PC-3 (cell line): ENCODE measurements at regions not wholly inside any gene's neighbourhood (a gene's known extent, or its start where the extent isn't known, plus 50 kb on each side); places are given as distances from the start of the nearest gene placed in this dataset.

Experiments used
- ATAC-seq: fragments of 200-7000 bp; cut with Tn5 transposase; 2 replicates; pipeline ENCODE4 v1.9.1; 2020; ENCODE audit warnings: mild to moderate bottlenecking, moderate library complexity
- BruUV-seq: library from RNA; stranded (reverse); fragments of 400-500 nt; replicated peaks from 2 replicates; lab custom pipeline; 2021; lab: Mats Ljungman, UMichigan
- CTCF ChIA-PET: fragments of 300-600 bp; sonication (Branson Sonifier 250); formaldehyde crosslinking; loops from one replicate; lab custom pipeline; 2022; ENCODE audit warnings: antibody characterized with exemption; lab: Charles Lee
- POLR2A ChIA-PET: fragments of 300-600 bp; sonication (Branson Sonifier 250); formaldehyde crosslinking; loops from one replicate; lab custom pipeline; 2022; ENCODE audit warnings: antibody characterized with exemption; ENCODE audit not compliant: unreplicated experiment; lab: Charles Lee
- DNase-seq: peaks from one replicate; pipeline ENCODE4 v3.0.0-alpha.2; 2015
- H2AFZ ChIP-seq: fragments of 300-600 bp; sonication (generic); 2 replicates; pipeline ENCODE4 v1.6.0; 2016; ENCODE audit warnings: antibody characterized with exemption, low read length
- H3F3A ChIP-seq: fragments of 300-600 bp; sonication (generic); one replicate; pipeline ENCODE4 v1.6.0; 2017; ENCODE audit warnings: antibody characterized with exemption, low read length, control low read depth, mild to moderate bottlenecking; ENCODE audit not compliant: unreplicated experiment
- H3K27ac ChIP-seq: fragments of 300-600 bp; sonication (generic); 2 replicates; pipeline ENCODE4 v1.5.1; 2016; ENCODE audit warnings: mild to moderate bottlenecking, low read length
- H3K27me3 ChIP-seq: fragments of 300-600 bp; sonication (generic); 2 replicates; pipeline ENCODE4 v1.6.1; 2016; ENCODE audit warnings: low read length, mixed read lengths
- H3K36me3 ChIP-seq: fragments of 300-600 bp; sonication (generic); 2 replicates; pipeline ENCODE4 v1.6.1; 2016; ENCODE audit warnings: low read depth, mixed run types, low read length, mixed read lengths
- H3K4me1 ChIP-seq: fragments of 300-600 bp; sonication (generic); 2 replicates; pipeline ENCODE4 v1.5.1; 2016; ENCODE audit warnings: low read length; ENCODE audit not compliant: insufficient read depth
- H3K4me2 ChIP-seq: fragments of 300-600 bp; sonication (generic); 2 replicates; pipeline ENCODE4 v1.6.0; 2016; ENCODE audit warnings: low read length
- H3K4me3 ChIP-seq: fragments of 300-600 bp; sonication (generic); 2 replicates; pipeline ENCODE4 v1.5.1; 2016; ENCODE audit warnings: mild to moderate bottlenecking, low read length, mixed read lengths
- H3K79me2 ChIP-seq: fragments of 300-600 bp; sonication (generic); 2 replicates; pipeline ENCODE4 v1.6.1; 2017; ENCODE audit warnings: low read length, mixed read lengths
- H3K9ac ChIP-seq: fragments of 300-600 bp; sonication (generic); 2 replicates; pipeline ENCODE4 v1.6.0; 2016; ENCODE audit warnings: mild to moderate bottlenecking, low read length
- H3K9me2 ChIP-seq: fragments of 300-600 bp; sonication (generic); replicated peaks from 2 replicates; pipeline ENCODE4 v1.6.1; 2016; ENCODE audit warnings: mixed run types, low read length, mixed read lengths
- H3K9me3 ChIP-seq: fragments of 300-600 bp; sonication (generic); 2 replicates; pipeline ENCODE4 v1.6.1; 2016; ENCODE audit warnings: low read length, mixed read lengths
- H4K20me1 ChIP-seq: fragments of 300-600 bp; sonication (generic); 2 replicates; pipeline ENCODE4 v1.6.1; 2016; ENCODE audit warnings: low read length, mixed read lengths
- EZH2 ChIP-seq: fragments of 300-600 bp; sonication (generic); IDR thresholded peaks from one replicate; pipeline ENCODE4 v1.6.1; 2017; ENCODE audit warnings: antibody characterized with exemption, mild to moderate bottlenecking, low read length; ENCODE audit not compliant: unreplicated experiment
- EZH2phosphoT487 ChIP-seq: fragments of 300-600 bp; sonication (generic); IDR thresholded peaks from 2 replicates; pipeline ENCODE4 v1.6.1; 2018; ENCODE audit warnings: mild to moderate bottlenecking, antibody characterized with exemption, low read length, borderline replicate concordance
- intact Hi-C: fragments of 100-400 bp; cut with micrococcal nuclease; formaldehyde crosslinking; loops from 2 replicates; pipeline ENCODE4 v1.9.0; 2023
- TF ChIP-seq, protein P1 (sequence below): fragments of 300-600 bp; sonication (generic); conservative IDR thresholded peaks from 2 replicates; pipeline ENCODE4 v1.5.1; 2017; ENCODE audit warnings: antibody characterized with exemption, low read depth, mild to moderate bottlenecking, low read length

DNA sequence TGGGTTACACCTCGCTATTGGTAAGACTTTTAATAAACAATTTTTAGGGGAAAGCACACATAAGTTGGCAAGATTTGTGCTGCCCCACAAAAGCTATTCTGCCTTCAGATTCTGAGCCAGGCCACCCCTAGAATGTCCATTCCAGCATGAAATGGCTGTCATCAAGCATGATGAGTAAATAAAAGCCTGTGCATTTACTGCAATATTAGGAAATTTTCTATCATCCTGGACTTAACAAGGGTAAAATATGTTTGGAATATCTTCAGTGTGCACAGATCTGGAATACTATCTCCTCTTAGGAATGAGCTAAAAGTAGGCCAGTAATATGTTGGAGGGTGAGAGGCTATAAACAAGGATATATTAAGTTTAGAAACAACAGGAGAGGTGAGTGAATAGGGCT lies 510.9 kb downstream of the ANKRD50 start:
- intact Hi-C loops = loop anchor here (5.0 kb wide), 2 partner anchors 36 to 89 kb away; no protein-coding TSS in a partner anchor
- ChIA-PET POLR2A (no interaction called here), CTCF (no interaction called here)
- Histone ChIP-seq H3K27me3 (no peaks in the 10 kb centered on the region), H2AFZ (no peak overlapping the region), H3K4me2 (no peak overlapping the region), H3K9me2 (no peaks in the 10 kb centered on the region), H3F3A (no peaks in the 10 kb centered on the region), H3K36me3 (no peaks in the 10 kb centered on the region), H4K20me1 (no peaks in the 10 kb centered on the region), H3K4me1 (peaks cover 63% of the 10 kb centered on the region), H3K9ac (no peak overlapping the region), H3K4me3 (no peak overlapping the region), H3K27ac (no peak overlapping the region), H3K9me3 (no peaks in the 10 kb centered on the region), H3K79me2 (no peaks in the 10 kb centered on the region)
- no peak for ATAC-seq
- TF ChIP-seq EZH2phosphoT487 (no peak), EZH2 (no peak)
- TF ChIP-seq, protein P1, sequence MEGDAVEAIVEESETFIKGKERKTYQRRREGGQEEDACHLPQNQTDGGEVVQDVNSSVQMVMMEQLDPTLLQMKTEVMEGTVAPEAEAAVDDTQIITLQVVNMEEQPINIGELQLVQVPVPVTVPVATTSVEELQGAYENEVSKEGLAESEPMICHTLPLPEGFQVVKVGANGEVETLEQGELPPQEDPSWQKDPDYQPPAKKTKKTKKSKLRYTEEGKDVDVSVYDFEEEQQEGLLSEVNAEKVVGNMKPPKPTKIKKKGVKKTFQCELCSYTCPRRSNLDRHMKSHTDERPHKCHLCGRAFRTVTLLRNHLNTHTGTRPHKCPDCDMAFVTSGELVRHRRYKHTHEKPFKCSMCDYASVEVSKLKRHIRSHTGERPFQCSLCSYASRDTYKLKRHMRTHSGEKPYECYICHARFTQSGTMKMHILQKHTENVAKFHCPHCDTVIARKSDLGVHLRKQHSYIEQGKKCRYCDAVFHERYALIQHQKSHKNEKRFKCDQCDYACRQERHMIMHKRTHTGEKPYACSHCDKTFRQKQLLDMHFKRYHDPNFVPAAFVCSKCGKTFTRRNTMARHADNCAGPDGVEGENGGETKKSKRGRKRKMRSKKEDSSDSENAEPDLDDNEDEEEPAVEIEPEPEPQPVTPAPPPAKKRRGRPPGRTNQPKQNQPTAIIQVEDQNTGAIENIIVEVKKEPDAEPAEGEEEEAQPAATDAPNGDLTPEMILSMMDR = no peak
- DNase-seq = no peak
- BruUV-seq = no TSS peak

DNA sequence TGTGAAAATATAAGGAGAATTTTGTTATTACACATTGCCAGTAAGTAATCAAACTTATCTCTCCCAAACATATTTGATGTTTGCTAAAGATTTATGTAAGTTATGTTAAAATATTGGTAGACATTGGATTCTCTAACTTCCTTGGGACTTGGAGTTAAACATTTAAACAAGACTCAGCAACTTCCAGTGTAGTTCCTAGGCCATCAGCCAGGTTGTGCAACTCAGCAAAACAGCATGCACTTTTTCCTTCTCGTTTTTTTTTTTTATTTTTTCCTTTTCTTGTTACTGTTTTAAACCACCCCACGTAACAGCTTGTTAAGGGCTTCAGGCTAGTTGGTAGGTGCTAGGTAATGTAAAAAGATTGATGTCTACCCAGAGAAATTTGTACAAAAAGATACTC lies 510.4 kb downstream of the ANKRD50 start:
- H4K20me1 ChIP-seq = no peaks in the 10 kb centered on the region
- no peaks in the 10 kb centered on the region for H3K79me2 ChIP-seq
- no peak overlapping the region for H3K27ac ChIP-seq
- ATAC-seq (no peak), DNase-seq (no peak)
- no peak for TF ChIP-seq EZH2
- no peak for TF ChIP-seq EZH2phosphoT487
- TF ChIP-seq, protein P1 = no peak
- no peak overlapping the region for H2AFZ ChIP-seq
- CTCF ChIA-PET = no interaction called here
- peaks cover under 1% of the 10 kb centered on the region for H3F3A ChIP-seq
- H3K9me2 ChIP-seq = no peaks in the 10 kb centered on the region
- no TSS peak for BruUV-seq
- POLR2A ChIA-PET = no interaction called here
- H3K4me2 ChIP-seq = no peak overlapping the region
- peaks cover 66% of the 10 kb centered on the region for H3K4me1 ChIP-seq
- H3K9me3 ChIP-seq = no peaks in the 10 kb centered on the region
- H3K9ac ChIP-seq = no peak overlapping the region
- H3K27me3 ChIP-seq = no peaks in the 10 kb centered on the region
- no peaks in the 10 kb centered on the region for H3K36me3 ChIP-seq
- intact Hi-C loops = loop anchor here (5.0 kb wide), 2 partner anchors 35 to 90 kb away; no protein-coding TSS in a partner anchor
- no peak overlapping the region for H3K4me3 ChIP-seq

DNA sequence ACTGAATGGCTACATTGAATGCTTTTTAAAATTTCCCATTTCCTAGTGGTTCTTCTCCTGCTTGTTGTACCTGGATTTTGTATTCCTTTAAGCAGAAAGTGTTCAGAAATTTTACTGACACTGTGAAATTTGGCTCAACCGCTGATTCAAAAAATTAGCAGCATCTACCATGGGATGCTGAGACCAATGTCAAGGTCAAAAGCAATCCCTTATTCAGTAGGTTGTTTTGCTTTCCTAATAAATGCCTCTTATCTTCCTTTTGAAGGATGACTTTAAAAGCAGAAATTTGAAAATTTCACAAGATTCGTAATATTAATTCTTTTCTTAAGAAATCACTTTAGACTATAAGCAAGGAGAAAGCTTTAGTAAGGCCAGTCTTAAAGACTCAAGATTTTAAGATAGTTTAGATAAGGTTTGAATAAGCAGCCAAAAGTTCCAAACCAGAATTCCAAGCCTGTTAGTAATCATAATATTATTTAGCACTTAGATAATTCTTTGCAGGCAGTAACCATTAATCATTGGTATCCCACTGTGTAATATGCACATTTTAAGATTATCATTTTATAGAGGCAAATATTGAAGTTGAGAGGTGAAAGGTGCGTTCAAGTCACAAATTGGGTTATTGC lies 508.8 kb downstream of the ANKRD50 start:
- DNase-seq = peak; percentile 73
- BruUV-seq = no TSS peak

More for the DNA sequence above, 508.8 kb downstream of the ANKRD50 start:
- Histone ChIP-seq H4K20me1 (no peaks in the 10 kb centered on the region), H3K36me3 (no peaks in the 10 kb centered on the region), H3K27ac (0 out of 2 replicates have a peak overlapping the region, but pooled peaks have one; percentile 15), H3K4me2 (peak overlapping the region; percentile 61), H3K4me1 (peaks cover 74% of the 10 kb centered on the region), H3K9ac (no peak overlapping the region), H3F3A (peaks cover 3% of the 10 kb centered on the region), H3K4me3 (no peak overlapping the region), H2AFZ (0 out of 2 replicates have a peak overlapping the region, but pooled peaks have one; percentile 24), H3K9me2 (no peaks in the 10 kb centered on the region), H3K79me2 (no peaks in the 10 kb centered on the region), H3K9me3 (no peaks in the 10 kb centered on the region), H3K27me3 (no peaks in the 10 kb centered on the region)
- intact Hi-C loops = loop anchor here (1.0 to 5.0 kb wide), 3 partner anchors 34 to 91 kb away; no protein-coding TSS in a partner anchor
- no peak for TF ChIP-seq EZH2
- TF ChIP-seq, protein P1 = no peak
- ATAC-seq = peak; percentile 41
- ChIA-PET CTCF (no interaction called here), POLR2A (no interaction called here)
